ENCODE measurements at regions not wholly inside any gene's neighbourhood (a gene's known extent, or its start where the extent isn't known, plus 50 kb on each side); places are given as distances from the start of the nearest gene placed in this dataset.

GRCh38 chr11:59302991-59303390 is 55.7 kb upstream of the OR5AN1 start:
- Histone ChIP-seq H3K9me3 (ENCODE audit: control insufficient read depth, low read depth, low read length) (no peaks in the 10 kb centered on the region), H3K14ac (ENCODE audit: insufficient read depth, low read length) (no peak overlapping the region), H3K4me1 (ENCODE audit: insufficient read depth, low read length) (no peaks in the 10 kb centered on the region), H3K23ac (ENCODE audit: insufficient read length, low read depth, low read length) (no peak overlapping the region), H3K79me2 (ENCODE audit: insufficient read depth, low read length) (no peaks in the 10 kb centered on the region), H3K4ac (ENCODE audit: low read depth, low read length) (no peak overlapping the region), H2BK20ac (ENCODE audit: low read depth, low read length, poor library complexity, severe bottlenecking) (no peak overlapping the region), H2AFZ (ENCODE audit: low read length) (no peak overlapping the region), H3K27ac (ENCODE audit: insufficient read length, low read depth, low read length) (no peak overlapping the region), H3K79me1 (ENCODE audit: insufficient read depth, low read depth, low read length, poor library complexity, severe bottlenecking) (no peaks in the 10 kb centered on the region), H2BK5ac (ENCODE audit: insufficient read length, low read length) (no peak overlapping the region), H4K5ac (ENCODE audit: insufficient read length, low read depth, low read length) (no peak overlapping the region), H3K18ac (ENCODE audit: insufficient read length, low read depth, low read length) (no peak overlapping the region), H3K27me3 (ENCODE audit: insufficient read depth, low read length) (no peaks in the 10 kb centered on the region), H3T11ph (ENCODE audit: low read length) (no peak overlapping the region), H3K4me2 (ENCODE audit: insufficient read depth, insufficient read length, low read length) (no peak overlapping the region), H2BK120ac (ENCODE audit: low read depth, low read length, poor library complexity, severe bottlenecking) (no peak overlapping the region), H4K8ac (replicated peaks; ENCODE audit: insufficient read length, low read depth, low read length) (no peak overlapping the region), H2BK15ac (ENCODE audit: low read depth, low read length) (no peak overlapping the region), H4K91ac (ENCODE audit: insufficient read length, low read depth, low read length) (no peak overlapping the region), H4K20me1 (ENCODE audit: control insufficient read depth, insufficient read depth, insufficient read length) (no peaks in the 10 kb centered on the region), H3K23me2 (ENCODE audit: insufficient read length, low read depth, low read length, poor library complexity, severe bottlenecking) (no peaks in the 10 kb centered on the region), H3K56ac (ENCODE audit: insufficient read length, low read depth, low read length) (no peak overlapping the region), H2BK12ac (ENCODE audit: insufficient read length, low read depth, low read length) (no peak overlapping the region), H3K9ac (ENCODE audit: extremely low read depth, insufficient read length, low read length) (no peak overlapping the region), H2AK5ac (ENCODE audit: insufficient read length, low read length) (no peak overlapping the region)
- TF ChIP-seq CTCF (conservative IDR thresholded peaks at IDR 0.05) = no peak
- Mint-ChIP-seq H3K27me3 (ENCODE audit: low read depth) (no peaks in the 10 kb centered on the region; the same call in none of the 2 replicates), H3K4me3 (no peak overlapping the region), H3K27ac (no peak overlapping the region), H3K9me3 (peaks cover 32 to 80% of the 10 kb centered on the region in 2 experiments), H3K36me3 (ENCODE audit: insufficient read depth in 1 of 3, low read depth in 3 of 3) (peaks cover 0 to 12% (median 3%) of the 10 kb centered on the region in 3 experiments; a peak in 3 of 7 replicates), H3K4me1 (no peaks in the 10 kb centered on the region)
- no peak for DNase-seq
- WGBS (ENCODE audit: extremely low coverage, insufficient read length, low lambda C conversion rate) = no CpG with 5 or more reads among the region's 1 CpG
